Neural crest cell (in vitro differentiated cells): ENCODE measurements at regions not wholly inside any gene's neighbourhood (a gene's known extent, or its start where the extent isn't known, plus 50 kb on each side); places are given as distances from the start of the nearest gene placed in this dataset.

Experiments
- DNase-seq: peaks from one replicate; pipeline ENCODE4 v3.0.0; 2021; ENCODE audit warnings: low read depth, mixed read lengths, low spot score
- H3K27ac Mint-ChIP-seq: one replicate; pipeline ENCODE4 v1.8.0; 2021; ENCODE audit warnings: mild to moderate bottlenecking, mixed read lengths; ENCODE audit not compliant: unreplicated experiment
- H3K27me3 Mint-ChIP-seq: 2 replicates; pipeline ENCODE4 v1.8.0; 2021; ENCODE audit warnings: low read depth, mild to moderate bottlenecking, mixed read lengths
- H3K36me3 Mint-ChIP-seq: 2 replicates; pipeline ENCODE4 v1.8.0; 2021; ENCODE audit warnings: low read depth, mild to moderate bottlenecking, mixed read lengths
- H3K4me1 Mint-ChIP-seq: 2 replicates; pipeline ENCODE4 v1.8.0; 2021; ENCODE audit warnings: mixed read lengths
- H3K4me3 Mint-ChIP-seq: one replicate; pipeline ENCODE4 v1.8.0; 2021; ENCODE audit warnings: mild to moderate bottlenecking, mixed read lengths
- H3K9me3 Mint-ChIP-seq: 2 replicates; pipeline ENCODE4 v1.8.0; 2021; ENCODE audit warnings: mixed read lengths
- TF ChIP-seq, protein P1 (sequence below): fragments of 200-600 bp; sonication (generic); conservative IDR thresholded peaks from 2 replicates; pipeline ENCODE4 v1.5.0; 2021; ENCODE audit warnings: antibody characterized with exemption, mild to moderate bottlenecking

DNA sequence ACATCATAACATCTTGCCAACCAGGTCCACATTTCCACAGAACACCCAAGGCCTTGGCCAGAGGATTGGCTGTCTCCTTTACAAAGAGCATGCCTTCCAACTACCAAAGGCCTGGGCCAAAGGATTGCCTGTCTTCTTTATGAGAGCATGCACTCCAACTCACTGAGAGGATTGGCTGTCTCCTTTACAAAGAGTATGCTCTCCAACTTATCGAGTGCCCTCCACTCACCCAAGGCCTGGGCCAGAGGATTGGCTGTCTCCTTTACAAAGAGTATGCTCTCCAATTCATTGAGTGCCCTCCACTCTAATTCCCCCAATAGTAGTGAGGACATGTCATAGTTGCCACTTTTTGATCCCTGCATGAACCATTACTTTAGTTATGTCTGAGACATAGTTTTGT is 79.9 kb upstream of the TAS2R1 start:
- Mint-ChIP-seq H3K9me3 (no peaks in the 10 kb centered on the region), H3K36me3 (no peaks in the 10 kb centered on the region), H3K4me1 (peaks cover 23% of the 10 kb centered on the region), H3K27ac (no peak overlapping the region), H3K27me3 (peaks cover 3% of the 10 kb centered on the region), H3K4me3 (no peak overlapping the region)
- DNase-seq = no peak
- TF ChIP-seq, protein P1, sequence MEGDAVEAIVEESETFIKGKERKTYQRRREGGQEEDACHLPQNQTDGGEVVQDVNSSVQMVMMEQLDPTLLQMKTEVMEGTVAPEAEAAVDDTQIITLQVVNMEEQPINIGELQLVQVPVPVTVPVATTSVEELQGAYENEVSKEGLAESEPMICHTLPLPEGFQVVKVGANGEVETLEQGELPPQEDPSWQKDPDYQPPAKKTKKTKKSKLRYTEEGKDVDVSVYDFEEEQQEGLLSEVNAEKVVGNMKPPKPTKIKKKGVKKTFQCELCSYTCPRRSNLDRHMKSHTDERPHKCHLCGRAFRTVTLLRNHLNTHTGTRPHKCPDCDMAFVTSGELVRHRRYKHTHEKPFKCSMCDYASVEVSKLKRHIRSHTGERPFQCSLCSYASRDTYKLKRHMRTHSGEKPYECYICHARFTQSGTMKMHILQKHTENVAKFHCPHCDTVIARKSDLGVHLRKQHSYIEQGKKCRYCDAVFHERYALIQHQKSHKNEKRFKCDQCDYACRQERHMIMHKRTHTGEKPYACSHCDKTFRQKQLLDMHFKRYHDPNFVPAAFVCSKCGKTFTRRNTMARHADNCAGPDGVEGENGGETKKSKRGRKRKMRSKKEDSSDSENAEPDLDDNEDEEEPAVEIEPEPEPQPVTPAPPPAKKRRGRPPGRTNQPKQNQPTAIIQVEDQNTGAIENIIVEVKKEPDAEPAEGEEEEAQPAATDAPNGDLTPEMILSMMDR = no peak

- no peak for DNase-seq
- H3K27ac Mint-ChIP-seq = no peak overlapping the region
These were observed 77.7 kb upstream of the TAS2R1 start for GRCh38 chr5:9707732-9708462.

DNA sequence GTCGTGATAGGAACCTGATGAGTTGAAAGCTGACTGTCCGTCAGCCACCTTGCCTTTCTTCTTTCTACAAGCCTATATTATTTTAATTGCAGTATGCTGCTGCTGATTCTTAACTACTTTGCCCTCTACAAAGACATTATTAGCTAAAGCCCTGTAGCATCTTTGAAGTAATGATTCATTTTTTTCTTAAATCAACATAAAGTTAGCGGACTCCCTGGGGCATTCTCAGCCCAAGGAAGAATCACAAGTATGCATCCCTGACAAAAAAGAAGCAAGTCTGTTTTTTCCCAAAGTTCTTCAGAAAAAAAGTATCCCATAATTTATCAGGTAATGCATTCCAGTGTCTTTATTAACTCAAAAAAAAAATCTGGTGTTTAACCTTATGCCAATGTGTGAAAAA is 69.5 kb upstream of the TAS2R1 start:
- no peaks in the 10 kb centered on the region for H3K36me3 Mint-ChIP-seq
- TF ChIP-seq, protein P1 = no peak
- no peaks in the 10 kb centered on the region for H3K4me1 Mint-ChIP-seq
- no peaks in the 10 kb centered on the region for H3K9me3 Mint-ChIP-seq
- H3K27ac Mint-ChIP-seq = no peak overlapping the region
- no peak for DNase-seq
- H3K27me3 Mint-ChIP-seq = no peaks in the 10 kb centered on the region
- no peak overlapping the region for H3K4me3 Mint-ChIP-seq

More at GRCh38 chr5:9707732-9708462, 77.7 kb upstream of the TAS2R1 start:
- no peak overlapping the region for H3K4me3 Mint-ChIP-seq
- H3K36me3 Mint-ChIP-seq = no peaks in the 10 kb centered on the region
- TF ChIP-seq, protein P1 = no peak
- H3K4me1 Mint-ChIP-seq = peaks cover 17% of the 10 kb centered on the region
- H3K9me3 Mint-ChIP-seq = no peaks in the 10 kb centered on the region
- H3K27me3 Mint-ChIP-seq = peaks cover 1% of the 10 kb centered on the region

DNA sequence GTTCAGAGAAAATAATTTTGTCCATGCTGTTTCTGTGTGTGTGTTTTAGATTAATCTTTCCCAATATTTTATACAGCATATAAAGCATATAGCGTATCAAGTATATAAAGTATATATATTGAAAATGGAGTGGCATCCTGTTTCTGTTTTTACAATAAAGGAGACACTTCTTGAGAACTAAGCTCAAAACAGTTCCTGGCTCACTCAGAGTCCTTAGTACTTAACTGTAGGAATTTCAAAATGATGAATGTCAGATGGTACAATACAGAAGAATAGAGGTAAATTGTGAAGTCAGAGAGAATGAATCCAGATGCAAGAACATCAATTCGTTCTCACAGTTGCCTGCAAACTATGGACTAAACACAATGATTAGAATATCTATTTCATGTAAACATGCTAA is 68.7 kb upstream of the TAS2R1 start:
- no peak overlapping the region for H3K4me3 Mint-ChIP-seq
- H3K27me3 Mint-ChIP-seq = no peaks in the 10 kb centered on the region
- DNase-seq = no peak
- no peaks in the 10 kb centered on the region for H3K36me3 Mint-ChIP-seq
- H3K27ac Mint-ChIP-seq = no peak overlapping the region
- no peaks in the 10 kb centered on the region for H3K9me3 Mint-ChIP-seq
- H3K4me1 Mint-ChIP-seq = no peaks in the 10 kb centered on the region
- TF ChIP-seq, protein P1 = no peak

GRCh38 chr5:9698125-9698826 is 68.1 kb upstream of the TAS2R1 start:
- no peaks in the 10 kb centered on the region for H3K36me3 Mint-ChIP-seq
- TF ChIP-seq, protein P1 = no peak
- H3K4me1 Mint-ChIP-seq = no peaks in the 10 kb centered on the region
- no peaks in the 10 kb centered on the region for H3K9me3 Mint-ChIP-seq
- no peak overlapping the region for H3K27ac Mint-ChIP-seq
- no peaks in the 10 kb centered on the region for H3K27me3 Mint-ChIP-seq
- no peak for DNase-seq
- H3K4me3 Mint-ChIP-seq = no peak overlapping the region
